WTC11 (cell line): ENCODE measurements at regions not wholly inside any gene's neighbourhood (a gene's known extent, or its start where the extent isn't known, plus 50 kb on each side); places are given as distances from the start of the nearest gene placed in this dataset.

Experiments used
- ATAC-seq: fragments of 200-7000 bp; cut with Tn5 transposase; 2 replicates; pipeline ENCODE4 v1.10.0; 2021; ENCODE audit warnings: mild to moderate bottlenecking, moderate library complexity
- CTCF ChIA-PET: fragments of 300-600 bp; sonication (Branson Sonifier 250); formaldehyde crosslinking; loops from one replicate; lab custom pipeline; 2021; ENCODE audit warnings: antibody characterized with exemption; lab: Charles Lee
- POLR2A ChIA-PET: fragments of 350-600 bp; sonication (Branson Sonifier 250); formaldehyde crosslinking; loops from one replicate; lab custom pipeline; 2021; ENCODE audit warnings: antibody characterized with exemption; lab: Charles Lee
- DNase-seq: peaks from one replicate; pipeline ENCODE4 v3.0.0; 2021; ENCODE audit warnings: low spot score
- H3K27ac Mint-ChIP-seq: 2 replicates; pipeline ENCODE4 v1.8.0; 2021; ENCODE audit warnings: mixed read lengths
- H3K27me3 Mint-ChIP-seq: 2 replicates; pipeline ENCODE4 v1.8.0; 2021; ENCODE audit warnings: low read depth, mild to moderate bottlenecking, moderate library complexity, mixed read lengths
- H3K36me3 Mint-ChIP-seq: 2 replicates; pipeline ENCODE4 v1.8.0; 2021; ENCODE audit warnings: mixed read lengths
- H3K4me1 Mint-ChIP-seq: 2 replicates; pipeline ENCODE4 v1.8.0; 2022; ENCODE audit warnings: mixed read lengths
- H3K4me3 Mint-ChIP-seq: 2 replicates; pipeline ENCODE4 v1.8.0; 2021; ENCODE audit warnings: mild to moderate bottlenecking, moderate library complexity, mixed read lengths
- H3K9me3 Mint-ChIP-seq: 2 replicates; pipeline ENCODE4 v1.8.0; 2021; ENCODE audit warnings: mixed read lengths
- ARID4B ChIP-seq: sonication (generic); formaldehyde crosslinking; IDR thresholded peaks from 2 replicates; pipeline ENCODE4 v1.8.0; 2023; ENCODE audit warnings: missing genetic modification reagents, mild to moderate bottlenecking, borderline replicate concordance
- CTCF ChIP-seq: fragments of 200-600 bp; IDR thresholded peaks from 2 replicates; pipeline ENCODE4 v1.8.0; 2022; ENCODE audit warnings: antibody characterized with exemption
- FOXJ3 ChIP-seq: sonication (generic); formaldehyde crosslinking; IDR thresholded peaks from 2 replicates; pipeline ENCODE4 v1.9.0; 2021; ENCODE audit warnings: missing genetic modification reagents, mild to moderate bottlenecking, borderline replicate concordance
- GRHL2 ChIP-seq: fragments of 250-450 bp; sonication (Bioruptor Pico); IDR thresholded peaks from 2 replicates; pipeline ENCODE4 v1.8.0; 2022; ENCODE audit warnings: mild to moderate bottlenecking, moderate library complexity; ENCODE audit not compliant: insufficient replicate concordance, severe bottlenecking
- JAZF1 ChIP-seq: fragments of 250-450 bp; sonication (Bioruptor Pico); IDR thresholded peaks from 2 replicates; pipeline ENCODE4 v1.9.0; 2021; ENCODE audit warnings: moderate library complexity, mild to moderate bottlenecking, inconsistent platforms
- KAT7 ChIP-seq: sonication (generic); formaldehyde crosslinking; IDR thresholded peaks from 2 replicates; pipeline ENCODE4 v1.8.1; 2023; ENCODE audit warnings: missing genetic modification reagents, mild to moderate bottlenecking, borderline replicate concordance
- PRRX2 ChIP-seq: fragments of 250-450 bp; sonication (Bioruptor Pico); IDR thresholded peaks from 2 replicates; pipeline ENCODE4 v1.8.0; 2021; ENCODE audit warnings: mild to moderate bottlenecking
- RORB ChIP-seq: fragments of 250-450 bp; sonication (Bioruptor Pico); IDR thresholded peaks from 2 replicates; pipeline ENCODE4 v1.9.0; 2021; ENCODE audit warnings: mild to moderate bottlenecking
- SP1 ChIP-seq: sonication (generic); formaldehyde crosslinking; conservative IDR thresholded peaks from 2 replicates; pipeline ENCODE4 v1.8.1; 2022; ENCODE audit warnings: missing genetic modification reagents
- ZMAT4 ChIP-seq: fragments of 250-450 bp; sonication (Bioruptor Pico); IDR thresholded peaks from 2 replicates; pipeline ENCODE4 v1.9.0; 2021; ENCODE audit warnings: mild to moderate bottlenecking
- ZNF219 ChIP-seq: sonication (generic); formaldehyde crosslinking; IDR thresholded peaks from 2 replicates; pipeline ENCODE4 v1.8.0; 2023; ENCODE audit warnings: missing genetic modification reagents, mild to moderate bottlenecking, borderline replicate concordance

GRCh38 chr17:69608808-69609472 is 194.4 kb downstream of the MAP2K6 start (continued):
- no peak for TF ChIP-seq ARID4B (CRISPR knock-in tag)

- DNase-seq (peak; percentile 41), ATAC-seq (peak; percentile 79)
- Mint-ChIP-seq H3K4me3 (no peak overlapping the region), H3K36me3 (no peaks in the 10 kb centered on the region), H3K9me3 (peaks cover 5% of the 10 kb centered on the region), H3K27me3 (no peaks in the 10 kb centered on the region), H3K4me1 (peaks cover 11% of the 10 kb centered on the region), H3K27ac (no peak overlapping the region)
- TF ChIP-seq CTCF (peak; percentile 34; the same call in 1 of the 2 replicates), KAT7 (CRISPR knock-in tag) (no peak), PRRX2 (CRISPR knock-in tag) (0 out of 2 replicates have a peak, but pooled peaks have one; percentile 17)
- ChIA-PET CTCF (interaction anchor here (0.7 to 3.5 kb wide), 7 partner anchors 41 to 562 kb away, joined by 3 to 35 read pairs (median 4); no protein-coding TSS in a partner anchor), POLR2A (no interaction called here)
Measured at GRCh38 chr17:69609473-69610305, 195.2 kb downstream of the MAP2K6 start.

- no peaks in the 10 kb centered on the region for H3K4me1 Mint-ChIP-seq
- ChIA-PET CTCF (no interaction called here), POLR2A (no interaction called here)
- H3K36me3 Mint-ChIP-seq = peaks cover 30% of the 10 kb centered on the region
- ATAC-seq (no peak), DNase-seq (no peak)
- H3K9me3 Mint-ChIP-seq = peaks cover 55% of the 10 kb centered on the region
- H3K4me3 Mint-ChIP-seq = no peak overlapping the region
- H3K27ac Mint-ChIP-seq = no peak overlapping the region
- no peaks in the 10 kb centered on the region for H3K27me3 Mint-ChIP-seq
- TF ChIP-seq GRHL2 (CRISPR knock-in tag) = no peak
- no peak for TF ChIP-seq FOXJ3 (CRISPR knock-in tag)
- no peak for TF ChIP-seq SP1 (CRISPR knock-in tag)
- no peak for TF ChIP-seq RORB (CRISPR knock-in tag)
- TF ChIP-seq ZNF219 (CRISPR knock-in tag) = no peak
Measured at GRCh38 chr17:69620363-69620762, 205.9 kb downstream of the MAP2K6 start.

GRCh38 chr17:69625474-69625873 is 211.0 kb downstream of the MAP2K6 start:
- Mint-ChIP-seq H3K27me3 (no peaks in the 10 kb centered on the region), H3K4me1 (no peaks in the 10 kb centered on the region), H3K9me3 (peaks cover 36% of the 10 kb centered on the region), H3K36me3 (0 out of 2 replicates have a peak, but pooled peaks cover 5% of the 10 kb centered on the region), H3K4me3 (no peak overlapping the region), H3K27ac (no peak overlapping the region)
- DNase-seq (no peak), ATAC-seq (no peak)
- TF ChIP-seq ZMAT4 (CRISPR knock-in tag) = no peak
- no peak for TF ChIP-seq JAZF1 (CRISPR knock-in tag)
- CTCF ChIA-PET = no interaction called here
- POLR2A ChIA-PET = no interaction called here
